Common myeloid progenitor, CD34-positive (primary cell): ENCODE measurements at regions not wholly inside any gene's neighbourhood (a gene's known extent, or its start where the extent isn't known, plus 50 kb on each side); places are given as distances from the start of the nearest gene placed in this dataset.

Source experiments
- CTCF ChIA-PET: fragments of 350-600 bp; sonication (Branson Sonifier 250); formaldehyde crosslinking; loops from one replicate; lab custom pipeline; 2021; ENCODE audit warnings: antibody characterized with exemption; lab: Charles Lee
- POLR2A ChIA-PET: fragments of 350-600 bp; sonication (Branson Sonifier 250); formaldehyde crosslinking; loops from one replicate; lab custom pipeline; 2021; ENCODE audit warnings: antibody characterized with exemption; lab: Charles Lee
- DNase-seq, 3 donors: peaks; one replicate each; pipeline versions ENCODE4 v3.0.0 to v3.0.0-alpha.2; 2013
- H3K27ac ChIP-seq, 2 experiments: 1 replicate in 1 of 2; 2 replicates in 1 of 2; pipeline ENCODE4 v1.7.0; 2013; ENCODE audit warnings: inconsistent platforms in 2 of 2, low read length in 2 of 2, mild to moderate bottlenecking in 2 of 2, low read depth in 1 of 2, moderate library complexity in 1 of 2; ENCODE audit not compliant: severe bottlenecking in 2 of 2, insufficient read depth in 1 of 2, poor library complexity in 1 of 2
- H3K27me3 ChIP-seq, 5 experiments: replicated peaks in 2 of 5; 1 replicate in 3 of 5; 2 replicates in 2 of 5; pipeline versions ENCODE4 v1.6.1 to v1.7.0; 2013; ENCODE audit warnings: low read length in 4 of 5, mild to moderate bottlenecking in 2 of 5, moderate library complexity in 2 of 5, inconsistent platforms in 1 of 5; ENCODE audit not compliant: insufficient read depth in 5 of 5, control insufficient read depth in 4 of 5
- H3K36me3 ChIP-seq, 4 experiments: 1 replicate in 2 of 4; 2 replicates in 2 of 4; pipeline versions ENCODE4 v1.6.1 to v1.7.0; 2013; ENCODE audit warnings: low read length in 3 of 4, control low read depth in 1 of 4, mild to moderate bottlenecking in 1 of 4; ENCODE audit not compliant: control insufficient read depth in 4 of 4, insufficient read depth in 4 of 4
- H3K4me1 ChIP-seq, 4 experiments: 1 replicate in 3 of 4; 2 replicates in 1 of 4; pipeline versions ENCODE4 v1.6.1 to v1.7.1; 2013; ENCODE audit warnings: low read length in 3 of 4, mild to moderate bottlenecking in 3 of 4, control low read depth in 1 of 4, inconsistent platforms in 1 of 4, moderate library complexity in 1 of 4; ENCODE audit not compliant: control insufficient read depth in 4 of 4, insufficient read depth in 4 of 4; ENCODE audit errors: control extremely low read depth in 1 of 4
- H3K4me3 ChIP-seq, 7 experiments: 1 replicate in 4 of 7; 2 replicates in 3 of 7; pipeline versions ENCODE4 v1.5.1 to v1.7.0; 2013; ENCODE audit warnings: mild to moderate bottlenecking in 7 of 7, low read length in 6 of 7, moderate library complexity in 6 of 7, inconsistent platforms in 2 of 7, low read depth in 2 of 7, control low read depth in 1 of 7; ENCODE audit not compliant: insufficient read depth in 4 of 7, control insufficient read depth in 1 of 7; ENCODE audit errors: extremely low read depth in 1 of 7
- H3K9me3 ChIP-seq, 5 experiments: 1 replicate in 4 of 5; 2 replicates in 1 of 5; pipeline versions ENCODE4 v1.6.1 to v1.7.1; 2013; ENCODE audit warnings: low read length in 4 of 5, mild to moderate bottlenecking in 2 of 5, inconsistent platforms in 1 of 5, low read depth in 1 of 5, moderate library complexity in 1 of 5; ENCODE audit not compliant: control insufficient read depth in 4 of 5, insufficient read depth in 2 of 5; ENCODE audit errors: control extremely low read depth in 1 of 5
- WGBS: methylation state at CpG from one replicate; pipeline ENCODE4 v1.1.5; 2013; ENCODE audit not compliant: insufficient coverage; 5-methylcytosine and 5-hydroxymethylcytosine counted together

DNA sequence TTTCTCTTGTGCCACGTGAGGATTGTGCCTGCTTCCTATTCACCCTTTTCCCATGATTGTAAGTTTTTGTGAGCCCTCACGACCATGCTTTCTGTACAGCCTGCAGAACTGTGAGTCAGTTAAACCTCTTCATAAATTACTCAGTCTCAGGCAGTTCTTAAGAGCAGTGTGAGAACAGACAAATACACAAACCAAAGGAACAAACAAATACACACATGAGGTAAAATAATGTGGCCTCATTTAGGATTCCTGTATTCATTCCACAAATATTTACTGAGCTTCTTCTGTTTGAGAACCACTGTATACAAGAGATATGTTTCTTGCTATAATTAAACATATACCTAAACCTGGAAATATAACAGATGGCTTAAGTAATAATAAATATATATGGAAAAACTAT is 760.3 kb downstream of the CDH9 start:
- no peak overlapping the region for H3K4me3 ChIP-seq
- peaks cover 0 to under 1% (median 0%) of the 10 kb centered on the region in 5 experiments for H3K9me3 ChIP-seq
- CTCF ChIA-PET = no interaction called here
- POLR2A ChIA-PET = no interaction called here
- WGBS = 82% methylated on average over 2 of the region's 2 CpGs
- H3K27ac ChIP-seq = no peak overlapping the region
- DNase-seq = no peak
- H3K27me3 ChIP-seq = no peaks in the 10 kb centered on the region
- H3K36me3 ChIP-seq = no peaks in the 10 kb centered on the region
- no peaks in the 10 kb centered on the region for H3K4me1 ChIP-seq

DNA sequence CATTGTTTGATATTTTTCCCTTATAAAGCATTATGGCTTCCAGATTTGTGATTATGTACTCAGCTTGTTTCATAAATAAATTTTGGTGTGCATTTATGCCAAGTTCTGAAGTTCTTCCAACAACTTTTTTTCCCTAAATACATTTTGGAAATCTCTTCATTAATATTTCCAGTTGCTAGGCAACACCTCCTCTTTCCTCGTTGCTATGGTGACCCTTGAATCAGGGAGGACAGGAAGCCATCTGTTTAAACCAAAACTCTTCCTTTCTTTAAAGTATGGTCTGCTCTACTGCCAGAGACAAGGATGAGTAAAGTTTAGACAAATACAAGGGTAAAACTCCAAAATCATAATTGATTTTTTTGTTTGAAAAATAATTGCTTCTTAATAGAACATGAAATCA is 779.3 kb downstream of the CDH9 start:
- POLR2A ChIA-PET = no interaction called here
- Histone ChIP-seq H3K27me3 (no peaks in the 10 kb centered on the region), H3K4me1 (no peaks in the 10 kb centered on the region), H3K27ac (no peak overlapping the region), H3K9me3 (no peaks in the 10 kb centered on the region), H3K4me3 (no peak overlapping the region), H3K36me3 (no peaks in the 10 kb centered on the region)
- 100% methylated on average over 1 of the region's 1 CpG for WGBS
- CTCF ChIA-PET = no interaction called here
- no peak for DNase-seq

GRCh38 chr5:26245321-26245720 is 793.1 kb downstream of the CDH9 start:
- Histone ChIP-seq H3K36me3 (no peaks in the 10 kb centered on the region), H3K27me3 (no peaks in the 10 kb centered on the region), H3K4me1 (no peaks in the 10 kb centered on the region), H3K4me3 (no peak overlapping the region), H3K27ac (no peak overlapping the region), H3K9me3 (no peaks in the 10 kb centered on the region)
- POLR2A ChIA-PET = no interaction called here
- CTCF ChIA-PET = no interaction called here
- WGBS = 99% methylated on average over 5 of the region's 5 CpGs
- DNase-seq = no peak

- H3K27ac ChIP-seq = no peak overlapping the region
- no peaks in the 10 kb centered on the region for H3K27me3 ChIP-seq
- 45% methylated on average over 1 of the region's 4 CpGs for WGBS
- CTCF ChIA-PET = no interaction called here
- no peak overlapping the region for H3K4me3 ChIP-seq
- H3K36me3 ChIP-seq = no peaks in the 10 kb centered on the region
- no peaks in the 10 kb centered on the region for H3K4me1 ChIP-seq
- DNase-seq = no peak
- H3K9me3 ChIP-seq = peaks cover 0 to 8% (median 0%) of the 10 kb centered on the region in 5 experiments
- POLR2A ChIA-PET = no interaction called here
These were observed 798.8 kb downstream of the CDH9 start for GRCh38 chr5:26239588-26239987.

DNA sequence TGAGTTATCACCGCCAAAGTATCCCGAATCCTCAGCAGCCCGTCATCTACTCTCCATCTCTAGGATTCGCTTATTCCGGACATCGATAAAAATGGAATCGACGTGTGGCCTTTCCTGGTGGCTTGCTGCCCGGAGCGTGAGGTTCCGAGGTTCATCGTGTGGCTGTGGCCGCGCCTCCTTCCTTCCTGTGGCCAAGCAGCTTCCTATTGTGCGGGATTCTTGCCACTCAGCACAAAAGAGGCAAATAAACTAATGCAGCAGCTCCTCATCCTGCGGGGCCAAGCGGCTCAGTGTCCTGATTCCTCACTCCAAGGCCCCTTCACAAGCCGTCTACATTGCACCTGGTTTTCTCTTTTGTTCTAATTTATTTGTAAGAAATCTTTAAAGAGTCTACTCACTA is 800.9 kb downstream of the CDH9 start:
- DNase-seq = no peak
- WGBS = 79% methylated on average over 13 of the region's 18 CpGs
- Histone ChIP-seq H3K4me1 (no peaks in the 10 kb centered on the region), H3K27me3 (no peaks in the 10 kb centered on the region), H3K9me3 (peaks cover 0 to 8% (median 0%) of the 10 kb centered on the region in 5 experiments), H3K4me3 (no peak overlapping the region), H3K36me3 (no peaks in the 10 kb centered on the region), H3K27ac (no peak overlapping the region)
- CTCF ChIA-PET = no interaction called here
- POLR2A ChIA-PET = no interaction called here

DNA sequence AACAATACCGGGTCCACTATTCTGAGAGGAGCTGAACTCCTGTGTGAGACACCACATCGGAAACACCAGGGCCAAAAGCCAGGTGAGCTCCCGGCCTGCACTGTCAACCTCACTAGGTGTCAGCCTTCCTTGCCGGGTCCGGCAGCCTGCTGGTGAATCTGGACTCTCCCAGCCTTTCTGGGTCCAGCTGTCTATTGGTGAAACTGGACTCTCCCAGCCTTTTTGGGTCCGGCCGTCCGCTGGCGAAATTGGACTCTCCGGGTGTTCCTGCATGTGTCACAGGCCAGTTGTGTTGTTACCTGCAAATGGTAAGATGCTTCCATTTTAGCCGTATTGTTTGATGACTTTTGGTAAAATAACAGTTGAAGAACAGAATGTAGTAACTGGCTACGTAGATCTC is 801.5 kb downstream of the CDH9 start:
- no peak for DNase-seq
- H3K4me1 ChIP-seq = no peaks in the 10 kb centered on the region
- no peaks in the 10 kb centered on the region for H3K27me3 ChIP-seq
- 93% methylated on average over 9 of the region's 12 CpGs for WGBS
- no peak overlapping the region for H3K27ac ChIP-seq
- H3K4me3 ChIP-seq = no peak overlapping the region
- no peaks in the 10 kb centered on the region for H3K36me3 ChIP-seq
- peaks cover 0 to 8% (median 0%) of the 10 kb centered on the region in 5 experiments for H3K9me3 ChIP-seq
- ChIA-PET CTCF (no interaction called here), POLR2A (no interaction called here)

DNA sequence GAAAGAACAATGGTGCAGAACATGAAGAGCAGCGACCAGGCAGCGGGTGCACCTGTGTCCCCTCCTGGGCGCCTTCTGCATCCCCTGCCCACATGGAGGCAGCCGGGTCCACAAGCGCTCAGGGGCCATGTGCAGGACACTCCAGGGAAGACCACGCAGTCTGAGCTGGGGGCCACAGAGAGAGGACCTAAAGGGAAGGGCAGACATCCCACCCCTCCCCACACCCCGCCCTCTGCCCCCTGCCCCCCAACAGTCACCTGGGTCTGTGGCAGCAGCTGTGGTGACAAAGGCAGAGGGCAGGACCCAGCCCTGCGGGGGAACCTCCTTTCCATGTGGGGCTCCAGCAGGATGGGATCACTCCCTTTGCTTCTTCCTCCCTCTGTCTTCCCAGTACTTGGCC is 805.7 kb downstream of the CDH9 start:
- ChIA-PET CTCF (no interaction called here), POLR2A (no interaction called here)
- Histone ChIP-seq H3K4me1 (no peaks in the 10 kb centered on the region), H3K27ac (no peak overlapping the region), H3K4me3 (no peak overlapping the region), H3K27me3 (no peaks in the 10 kb centered on the region), H3K9me3 (peaks cover 0 to 8% (median 0%) of the 10 kb centered on the region in 5 experiments), H3K36me3 (no peaks in the 10 kb centered on the region)
- 81% methylated on average over 6 of the region's 8 CpGs for WGBS
- DNase-seq = no peak
